ENCODE measurements at regions not wholly inside any gene's neighbourhood (a gene's known extent, or its start where the extent isn't known, plus 50 kb on each side); places are given as distances from the start of the nearest gene placed in this dataset.

GRCh38 chr3:145550522-145550921 is 610.5 kb downstream of the PLOD2 start:
- H3K9me3 ChIP-seq (replicated peaks; ENCODE audit: control insufficient read depth, low read depth, low read length) = no peaks in the 10 kb centered on the region
- no peak overlapping the region for H3K4me3 ChIP-seq (ENCODE audit: low read length)
- no peaks in the 10 kb centered on the region for H3K27me3 ChIP-seq (ENCODE audit: control insufficient read depth, insufficient read depth, low read length)
- no peaks in the 10 kb centered on the region for H3K4me1 ChIP-seq (ENCODE audit: control insufficient read depth, insufficient read depth, low read length)
- no peak for DNase-seq
- no CpG with 5 or more reads among the region's 1 CpG for WGBS (ENCODE audit: insufficient coverage)
- no peaks in the 10 kb centered on the region for H3K36me3 ChIP-seq (ENCODE audit: control insufficient read depth, insufficient read depth, low read length)
- no peak overlapping the region for H3K27ac ChIP-seq (ENCODE audit: low read length)

GRCh38 chr3:145557405-145557804 is 603.6 kb downstream of the PLOD2 start:
- no CpG with 5 or more reads among the region's 2 CpGs for WGBS (ENCODE audit: insufficient coverage)
- H3K9me3 ChIP-seq (replicated peaks; ENCODE audit: control insufficient read depth, low read depth, low read length) = no peaks in the 10 kb centered on the region
- peak; percentile 47 for DNase-seq
- no peaks in the 10 kb centered on the region for H3K4me1 ChIP-seq (ENCODE audit: control insufficient read depth, insufficient read depth, low read length)
- no peak overlapping the region for H3K27ac ChIP-seq (ENCODE audit: low read length)
- H3K36me3 ChIP-seq (ENCODE audit: control insufficient read depth, insufficient read depth, low read length) = no peaks in the 10 kb centered on the region
- H3K27me3 ChIP-seq (ENCODE audit: control insufficient read depth, insufficient read depth, low read length) = no peaks in the 10 kb centered on the region
- H3K4me3 ChIP-seq (ENCODE audit: low read length) = no peak overlapping the region

DNA sequence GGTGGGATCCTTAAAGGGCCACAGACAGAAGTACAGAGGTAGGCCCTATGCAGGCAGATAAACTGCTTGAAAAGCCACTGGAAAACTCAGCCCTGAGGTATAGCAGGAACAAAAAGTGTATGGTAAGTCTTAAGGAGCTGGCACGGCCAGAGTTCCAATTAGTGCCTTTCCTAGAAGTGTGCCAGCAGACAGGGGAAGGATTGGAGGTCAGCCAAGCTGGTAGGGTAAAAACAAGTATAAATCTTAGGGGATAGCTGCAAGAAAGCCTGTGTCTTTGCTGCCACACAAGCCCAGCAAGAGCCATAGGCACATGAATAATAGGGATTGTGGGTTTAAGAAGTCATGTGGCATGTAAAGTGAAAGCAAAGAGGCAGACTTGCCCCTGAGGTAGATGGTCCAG is 582.5 kb downstream of the PLOD2 start:
- Histone ChIP-seq H3K4me1 (ENCODE audit: control insufficient read depth, insufficient read depth, low read length) (no peaks in the 10 kb centered on the region), H3K36me3 (ENCODE audit: control insufficient read depth, insufficient read depth, low read length) (no peaks in the 10 kb centered on the region), H3K27me3 (ENCODE audit: control insufficient read depth, insufficient read depth, low read length) (no peaks in the 10 kb centered on the region), H3K27ac (ENCODE audit: low read length) (no peak overlapping the region), H3K9me3 (replicated peaks; ENCODE audit: control insufficient read depth, low read depth, low read length) (no peaks in the 10 kb centered on the region), H3K4me3 (ENCODE audit: low read length) (no peak overlapping the region)
- no peak for DNase-seq
- whole genome bisulfite sequencing (ENCODE audit: insufficient coverage) = 73% methylated on average over 1 of the region's 1 CpG

GRCh38 chr3:145581694-145582093 is 579.3 kb downstream of the PLOD2 start:
- DNase-seq = no peak
- Histone ChIP-seq H3K9me3 (replicated peaks; ENCODE audit: control insufficient read depth, low read depth, low read length) (no peaks in the 10 kb centered on the region), H3K4me1 (ENCODE audit: control insufficient read depth, insufficient read depth, low read length) (no peaks in the 10 kb centered on the region), H3K4me3 (ENCODE audit: low read length) (no peak overlapping the region), H3K27me3 (ENCODE audit: control insufficient read depth, insufficient read depth, low read length) (no peaks in the 10 kb centered on the region), H3K36me3 (ENCODE audit: control insufficient read depth, insufficient read depth, low read length) (no peaks in the 10 kb centered on the region), H3K27ac (ENCODE audit: low read length) (no peak overlapping the region)

- Histone ChIP-seq H3K27me3 (ENCODE audit: control insufficient read depth, insufficient read depth, low read length) (no peaks in the 10 kb centered on the region), H3K4me1 (ENCODE audit: control insufficient read depth, insufficient read depth, low read length) (no peaks in the 10 kb centered on the region), H3K27ac (ENCODE audit: low read length) (no peak overlapping the region), H3K36me3 (ENCODE audit: control insufficient read depth, insufficient read depth, low read length) (no peaks in the 10 kb centered on the region), H3K9me3 (replicated peaks; ENCODE audit: control insufficient read depth, low read depth, low read length) (no peaks in the 10 kb centered on the region), H3K4me3 (ENCODE audit: low read length) (no peak overlapping the region)
- no peak for DNase-seq
These were observed 556.1 kb downstream of the PLOD2 start for GRCh38 chr3:145604851-145605250.

GRCh38 chr3:145620002-145620401 is 541.0 kb downstream of the PLOD2 start:
- Histone ChIP-seq H3K4me1 (ENCODE audit: control insufficient read depth, insufficient read depth, low read length) (no peaks in the 10 kb centered on the region), H3K36me3 (ENCODE audit: control insufficient read depth, insufficient read depth, low read length) (no peaks in the 10 kb centered on the region), H3K9me3 (replicated peaks; ENCODE audit: control insufficient read depth, low read depth, low read length) (peaks cover 3% of the 10 kb centered on the region), H3K27me3 (ENCODE audit: control insufficient read depth, insufficient read depth, low read length) (no peaks in the 10 kb centered on the region), H3K27ac (ENCODE audit: low read length) (no peak overlapping the region), H3K4me3 (ENCODE audit: low read length) (no peak overlapping the region)
- 89% methylated on average over 3 of the region's 3 CpGs for WGBS (ENCODE audit: insufficient coverage)
- DNase-seq = no peak

GRCh38 chr3:145620486-145620885 is 540.5 kb downstream of the PLOD2 start:
- Histone ChIP-seq H3K36me3 (ENCODE audit: control insufficient read depth, insufficient read depth, low read length) (no peaks in the 10 kb centered on the region), H3K27me3 (ENCODE audit: control insufficient read depth, insufficient read depth, low read length) (no peaks in the 10 kb centered on the region)

GRCh38 chr3:145623349-145623748 is 537.6 kb downstream of the PLOD2 start:
- Histone ChIP-seq H3K27me3 (ENCODE audit: control insufficient read depth, insufficient read depth, low read length) (no peaks in the 10 kb centered on the region), H3K36me3 (ENCODE audit: control insufficient read depth, insufficient read depth, low read length) (no peaks in the 10 kb centered on the region), H3K27ac (ENCODE audit: low read length) (no peak overlapping the region), H3K4me3 (ENCODE audit: low read length) (no peak overlapping the region), H3K9me3 (replicated peaks; ENCODE audit: control insufficient read depth, low read depth, low read length) (no peaks in the 10 kb centered on the region), H3K4me1 (ENCODE audit: control insufficient read depth, insufficient read depth, low read length) (no peaks in the 10 kb centered on the region)
- DNase-seq = no peak

More at GRCh38 chr3:145620486-145620885, 540.5 kb downstream of the PLOD2 start:
- Histone ChIP-seq H3K9me3 (replicated peaks; ENCODE audit: control insufficient read depth, low read depth, low read length) (peaks cover 3% of the 10 kb centered on the region), H3K27ac (ENCODE audit: low read length) (no peak overlapping the region), H3K4me3 (ENCODE audit: low read length) (no peak overlapping the region), H3K4me1 (ENCODE audit: control insufficient read depth, insufficient read depth, low read length) (no peaks in the 10 kb centered on the region)
- no peak for DNase-seq

DNA sequence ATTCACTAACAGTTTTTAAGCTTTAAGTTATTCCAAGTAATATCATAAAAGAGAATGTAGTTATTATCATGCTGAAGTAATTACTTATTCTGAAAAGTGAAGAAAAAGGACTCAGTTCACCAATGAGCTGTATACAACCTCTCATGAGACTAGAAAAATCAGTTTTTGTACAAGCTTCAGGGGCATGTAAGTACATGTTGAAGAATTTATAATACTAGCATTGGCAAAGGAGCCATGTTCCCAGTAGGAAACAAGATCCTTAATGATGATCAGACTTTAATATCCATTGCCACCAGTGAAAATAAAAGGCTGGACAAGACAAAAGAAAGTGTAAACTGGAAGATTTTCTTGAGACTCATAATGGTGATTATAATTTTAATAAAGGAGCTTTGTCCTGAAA is 532.8 kb downstream of the PLOD2 start:
- Histone ChIP-seq H3K36me3 (ENCODE audit: control insufficient read depth, insufficient read depth, low read length) (no peaks in the 10 kb centered on the region), H3K4me1 (ENCODE audit: control insufficient read depth, insufficient read depth, low read length) (no peaks in the 10 kb centered on the region), H3K27ac (ENCODE audit: low read length) (no peak overlapping the region), H3K27me3 (ENCODE audit: control insufficient read depth, insufficient read depth, low read length) (no peaks in the 10 kb centered on the region), H3K4me3 (ENCODE audit: low read length) (no peak overlapping the region), H3K9me3 (replicated peaks; ENCODE audit: control insufficient read depth, low read depth, low read length) (peaks cover 2% of the 10 kb centered on the region)
- no peak for DNase-seq

DNA sequence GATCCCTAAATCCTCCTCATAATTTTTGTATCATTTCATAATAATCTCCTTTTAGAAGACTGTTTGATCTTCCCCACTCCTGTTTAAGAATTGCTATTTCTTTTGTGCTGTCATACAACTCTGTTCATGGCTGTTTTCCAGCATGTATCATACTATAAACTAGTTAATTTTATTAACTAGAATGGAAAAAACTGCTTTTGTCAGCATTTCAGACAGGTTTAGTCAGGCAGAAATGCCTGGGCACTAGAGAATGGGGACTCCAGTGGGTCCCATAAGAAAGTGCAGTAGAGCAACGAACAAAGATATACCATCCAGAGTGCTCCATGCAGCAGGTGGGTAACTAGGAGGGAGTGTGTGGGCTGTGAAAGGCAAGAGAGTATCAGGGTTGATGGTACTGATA is 523.9 kb downstream of the PLOD2 start:
- Histone ChIP-seq H3K9me3 (replicated peaks; ENCODE audit: control insufficient read depth, low read depth, low read length) (no peaks in the 10 kb centered on the region), H3K27ac (ENCODE audit: low read length) (no peak overlapping the region), H3K27me3 (ENCODE audit: control insufficient read depth, insufficient read depth, low read length) (no peaks in the 10 kb centered on the region), H3K36me3 (ENCODE audit: control insufficient read depth, insufficient read depth, low read length) (no peaks in the 10 kb centered on the region), H3K4me3 (ENCODE audit: low read length) (no peak overlapping the region), H3K4me1 (ENCODE audit: control insufficient read depth, insufficient read depth, low read length) (no peaks in the 10 kb centered on the region)
- WGBS (ENCODE audit: insufficient coverage) = 80% methylated on average over 1 of the region's 1 CpG
- DNase-seq = no peak

GRCh38 chr3:145639003-145639606 is 521.9 kb downstream of the PLOD2 start:
- Histone ChIP-seq H3K4me1 (ENCODE audit: control insufficient read depth, insufficient read depth, low read length) (no peaks in the 10 kb centered on the region), H3K4me3 (ENCODE audit: low read length) (no peak overlapping the region), H3K9me3 (replicated peaks; ENCODE audit: control insufficient read depth, low read depth, low read length) (no peaks in the 10 kb centered on the region), H3K36me3 (ENCODE audit: control insufficient read depth, insufficient read depth, low read length) (no peaks in the 10 kb centered on the region), H3K27ac (ENCODE audit: low read length) (no peak overlapping the region), H3K27me3 (ENCODE audit: control insufficient read depth, insufficient read depth, low read length) (no peaks in the 10 kb centered on the region)
- DNase-seq = no peak
- no CpG with 5 or more reads among the region's 4 CpGs for WGBS (ENCODE audit: insufficient coverage)

Measured in muscle of leg (tissue), 3 donors.